Tibial nerve (tissue), 4 donors: ENCODE measurements at regions not wholly inside any gene's neighbourhood (a gene's known extent, or its start where the extent isn't known, plus 50 kb on each side); places are given as distances from the start of the nearest gene placed in this dataset.

Experiments used
- DNase-seq, 2 donors: peaks; one replicate each; pipeline ENCODE4 v3.0.0-alpha.2; 2019; ENCODE audit warnings: low spot score in 2 of 2
- H3K27ac ChIP-seq, 4 donors: fragments of 200-600 bp; sonication (generic) in 3 of 4; one replicate each; pipeline ENCODE4 v1.5.1; 2017 to 2019; ENCODE audit warnings: mild to moderate bottlenecking in 1 of 4
- H3K27me3 ChIP-seq, 2 donors: fragments of 200-600 bp; sonication (generic) in 1 of 2; one replicate each; pipeline versions ENCODE4 v1.5.1 to v1.6.0; 2017 to 2019
- H3K36me3 ChIP-seq, 3 donors: fragments of 200-600 bp; sonication (generic); one replicate each; pipeline ENCODE4 v1.5.1; 2018 to 2019
- H3K4me1 ChIP-seq, 4 donors: fragments of 200-600 bp; sonication (generic) in 3 of 4; one replicate each; pipeline ENCODE4 v1.5.1; 2017 to 2019
- H3K4me3 ChIP-seq, 4 donors: fragments of 200-600 bp; sonication (generic) in 3 of 4; one replicate each; pipeline ENCODE4 v1.5.1; 2017 to 2019; ENCODE audit warnings: mild to moderate bottlenecking in 1 of 4, moderate library complexity in 1 of 4
- H3K9me3 ChIP-seq, 4 donors: fragments of 200-600 bp; sonication (generic) in 3 of 4; one replicate each; pipeline ENCODE4 v1.5.1; 2017 to 2019
- CTCF ChIP-seq, 5 experiments: fragments of 200-600 bp in 3 of 5; fragments of 450-650 bp in 2 of 5; sonication (generic) in 3 of 5; IDR thresholded peaks; one replicate each; pipeline ENCODE4 v1.5.1; 2016 to 2019; ENCODE audit warnings: antibody characterized with exemption in 5 of 5, mild to moderate bottlenecking in 3 of 5, moderate library complexity in 2 of 5
- EP300 ChIP-seq, 2 donors: sonication (generic); formaldehyde crosslinking; IDR thresholded peaks; one replicate each; pipeline ENCODE4 v1.6.1; 2017; ENCODE audit warnings: antibody characterized with exemption in 2 of 2, mild to moderate bottlenecking in 1 of 2
- POLR2A ChIP-seq, 2 donors: fragments of 450-650 bp; IDR thresholded peaks; one replicate each; pipeline ENCODE4 v1.6.1; 2017; ENCODE audit warnings: antibody characterized with exemption in 2 of 2, mild to moderate bottlenecking in 2 of 2, moderate library complexity in 2 of 2
- WGBS, 2 donors: methylation state at CpG; one replicate each; pipeline ENCODE4 v1.1.5; 2018; 5-methylcytosine and 5-hydroxymethylcytosine counted together

- no peak overlapping the region for H3K27ac ChIP-seq
- H3K4me1 ChIP-seq, result no peaks in the 10 kb centered on the region
- no peak overlapping the region for H3K4me3 ChIP-seq
- DNase-seq, result no peak
- peaks cover 0 to 11% (median 0%) of the 10 kb centered on the region in 4 donors for H3K9me3 ChIP-seq
- TF ChIP-seq EP300 (IDR thresholded peaks at IDR 0.05) (no peak), POLR2A (IDR thresholded peaks at IDR 0.05) (no peak), CTCF (IDR thresholded peaks at IDR 0.05) (no peak)
- no peaks in the 10 kb centered on the region for H3K36me3 ChIP-seq
- H3K27me3 ChIP-seq, result no peaks in the 10 kb centered on the region
- WGBS, 2 donors, result 93 to 98% methylated on average over 22 to 43 of the region's 46 CpGs
Measured at GRCh38 chr4:171042989-171043524, 770.1 kb upstream of the GALNTL6 start.

DNA sequence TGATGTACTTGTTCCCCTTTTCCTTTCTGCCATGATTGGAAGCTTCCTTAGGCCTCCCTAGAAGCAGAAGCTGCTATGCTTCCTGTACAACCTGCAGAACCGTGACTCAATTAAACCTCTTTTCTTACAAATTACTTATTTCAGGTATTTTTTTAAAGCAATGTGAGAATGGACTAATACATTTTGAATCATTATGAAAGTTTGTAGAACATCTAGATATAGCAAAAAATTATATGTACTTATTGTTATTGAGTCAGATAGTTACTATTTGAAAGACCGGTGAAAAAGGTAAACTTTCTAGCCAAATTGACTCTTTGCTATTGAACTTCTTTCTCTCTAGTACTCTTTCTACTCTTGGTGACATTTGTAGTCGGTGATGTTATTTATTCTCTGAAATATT is 777.3 kb upstream of the GALNTL6 start:
- no peak overlapping the region for H3K4me3 ChIP-seq
- no peaks in the 10 kb centered on the region for H3K36me3 ChIP-seq
- 89% methylated on average over 3 of the region's 3 CpGs for WGBS, 2 donors
- no peaks in the 10 kb centered on the region for H3K4me1 ChIP-seq
- no peak overlapping the region for H3K27ac ChIP-seq
- H3K27me3 ChIP-seq, result no peaks in the 10 kb centered on the region
- TF ChIP-seq POLR2A (IDR thresholded peaks at IDR 0.05), result no peak
- no peak for TF ChIP-seq EP300 (IDR thresholded peaks at IDR 0.05)
- no peak for TF ChIP-seq CTCF (IDR thresholded peaks at IDR 0.05)
- no peak for DNase-seq
- H3K9me3 ChIP-seq, result no peaks in the 10 kb centered on the region

DNA sequence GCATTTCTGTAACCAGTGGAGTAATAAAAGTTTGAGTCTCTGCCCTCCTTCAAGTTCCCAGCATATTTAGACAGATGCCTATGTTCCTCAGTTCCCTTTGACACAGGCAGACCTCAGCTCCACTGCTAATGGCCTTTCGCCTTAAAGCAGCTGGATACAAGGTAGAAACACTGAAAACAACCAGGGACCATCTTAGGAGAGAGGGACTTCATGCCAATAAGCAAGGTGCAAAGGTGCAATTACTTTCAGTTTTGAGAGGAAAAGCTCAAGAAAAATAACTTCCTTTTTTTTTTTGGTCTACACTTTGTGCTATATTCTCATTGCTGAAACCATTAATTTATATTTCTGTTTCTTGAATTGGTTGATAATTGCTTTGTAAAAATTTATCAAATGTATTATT is 781.9 kb upstream of the GALNTL6 start:
- WGBS, 2 donors, result 65 to 84% methylated on average over 1 of the region's 1 CpG
- H3K36me3 ChIP-seq, result no peaks in the 10 kb centered on the region
- no peak overlapping the region for H3K27ac ChIP-seq
- H3K4me1 ChIP-seq, result no peaks in the 10 kb centered on the region
- no peaks in the 10 kb centered on the region for H3K27me3 ChIP-seq
- TF ChIP-seq EP300 (IDR thresholded peaks at IDR 0.05) (no peak), CTCF (IDR thresholded peaks at IDR 0.05) (no peak), POLR2A (IDR thresholded peaks at IDR 0.05) (no peak)
- no peaks in the 10 kb centered on the region for H3K9me3 ChIP-seq
- DNase-seq, result no peak
- no peak overlapping the region for H3K4me3 ChIP-seq

GRCh38 chr4:171025776-171026175 is 787.4 kb upstream of the GALNTL6 start:
- Histone ChIP-seq H3K9me3 (no peaks in the 10 kb centered on the region), H3K4me3 (no peak overlapping the region), H3K36me3 (no peaks in the 10 kb centered on the region), H3K27ac (no peak overlapping the region), H3K27me3 (no peaks in the 10 kb centered on the region), H3K4me1 (no peaks in the 10 kb centered on the region)
- TF ChIP-seq CTCF (IDR thresholded peaks at IDR 0.05), result no peak
- TF ChIP-seq EP300 (IDR thresholded peaks at IDR 0.05), result no peak
- no peak for TF ChIP-seq POLR2A (IDR thresholded peaks at IDR 0.05)
- WGBS, 2 donors, result 38 to 40% methylated on average over 2 of the region's 2 CpGs
- DNase-seq, result no peak

DNA sequence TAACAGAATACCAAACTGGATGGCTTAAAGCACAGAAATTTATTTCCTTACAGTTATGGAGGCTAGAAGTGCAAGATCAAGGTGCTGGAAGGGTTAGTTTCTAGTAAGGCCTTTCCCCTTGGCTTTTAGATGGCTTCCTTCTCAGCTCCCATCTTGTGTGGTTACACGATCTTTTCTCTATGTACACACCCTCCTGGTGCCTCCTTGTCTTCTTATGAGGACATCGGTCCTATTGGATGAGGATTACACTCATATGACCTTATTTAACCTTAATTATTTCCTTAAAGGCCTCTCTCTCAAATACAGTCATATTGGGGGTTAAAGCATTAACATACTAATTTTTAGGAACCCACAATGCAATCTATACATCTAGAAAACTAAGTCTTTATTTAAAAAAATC is 787.9 kb upstream of the GALNTL6 start:
- 47 to 55% methylated on average over 2 of the region's 2 CpGs for WGBS, 2 donors
- DNase-seq, result no peak
- no peak for TF ChIP-seq EP300 (IDR thresholded peaks at IDR 0.05)
- TF ChIP-seq POLR2A (IDR thresholded peaks at IDR 0.05), result no peak
- TF ChIP-seq CTCF (IDR thresholded peaks at IDR 0.05), result no peak
- no peaks in the 10 kb centered on the region for H3K36me3 ChIP-seq
- H3K4me1 ChIP-seq, result no peaks in the 10 kb centered on the region
- H3K27ac ChIP-seq, result no peak overlapping the region
- no peaks in the 10 kb centered on the region for H3K9me3 ChIP-seq
- no peak overlapping the region for H3K4me3 ChIP-seq
- H3K27me3 ChIP-seq, result no peaks in the 10 kb centered on the region
